ENCODE measurements at regions not wholly inside any gene's neighbourhood (a gene's known extent, or its start where the extent isn't known, plus 50 kb on each side); places are given as distances from the start of the nearest gene placed in this dataset.

DNA sequence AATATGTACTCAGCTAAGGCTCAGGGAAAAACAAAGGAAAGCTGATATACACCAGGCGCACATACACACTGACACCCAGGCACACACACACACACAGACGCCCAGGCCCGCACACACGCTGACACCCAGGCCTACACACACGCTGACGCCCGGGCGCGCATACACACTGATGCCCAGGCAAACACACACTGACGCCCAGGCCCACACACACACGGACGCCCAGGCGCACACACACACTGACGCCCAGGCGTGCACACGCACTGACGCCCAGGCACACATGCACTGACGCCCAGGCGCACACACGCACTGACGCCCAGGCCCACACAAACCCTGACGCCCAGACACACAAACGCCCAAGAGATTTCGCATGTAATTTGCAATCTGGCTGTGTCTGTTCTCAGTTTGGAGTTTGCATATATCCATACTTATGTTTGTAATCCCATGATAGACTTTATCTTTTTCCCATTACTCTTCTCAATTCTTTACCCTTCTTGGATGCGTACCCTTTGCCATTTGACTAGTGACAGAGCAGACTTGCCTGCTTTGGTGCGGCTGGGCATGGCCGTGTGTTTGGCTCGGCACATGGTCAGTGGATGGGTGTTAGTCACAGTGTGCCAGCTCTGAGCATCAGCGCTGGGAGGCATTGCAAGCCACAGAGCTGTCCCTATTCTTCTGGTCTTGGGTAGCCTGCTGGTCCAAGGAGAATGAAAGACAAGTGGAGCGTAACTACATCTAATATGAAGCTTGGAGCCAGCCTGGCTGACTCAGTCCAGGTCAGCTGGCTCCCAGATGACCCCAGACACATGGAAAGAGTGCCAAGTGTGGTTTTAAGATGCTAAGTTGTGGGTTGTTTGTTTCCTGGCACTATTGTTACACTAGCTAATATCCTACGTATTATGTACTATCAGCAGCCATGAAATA, 632.4 kb upstream of the ZFP42 start:
- no peak for TF ChIP-seq CEBPB (IDR thresholded peaks at IDR 0.05)
- TF ChIP-seq USF1 (IDR thresholded peaks at IDR 0.05): no peak
- no peak for TF ChIP-seq RAD21 (IDR thresholded peaks at IDR 0.05; ENCODE audit: low read depth)
- no peak for TF ChIP-seq CREB1 (IDR thresholded peaks at IDR 0.05; ENCODE audit: low read depth)
- no peak for TF ChIP-seq TEAD4 (IDR thresholded peaks at IDR 0.05)
- TF ChIP-seq REST (IDR thresholded peaks at IDR 0.05; ENCODE audit: low read depth): no peak
- no peak for TF ChIP-seq FOXM1 (IDR thresholded peaks at IDR 0.05; ENCODE audit: borderline replicate concordance, low read depth)
- no peak for TF ChIP-seq NFIC (IDR thresholded peaks at IDR 0.05)
- TF ChIP-seq EGR1 (IDR thresholded peaks at IDR 0.05): no peak
- TF ChIP-seq ZBTB7A (IDR thresholded peaks at IDR 0.05; ENCODE audit: low read depth): no peak
- no peak for TF ChIP-seq MAX (IDR thresholded peaks at IDR 0.05)
- TF ChIP-seq TAF1 (IDR thresholded peaks at IDR 0.05; ENCODE audit: low read depth): no peak
- TF ChIP-seq EP300 (IDR thresholded peaks at IDR 0.05; ENCODE audit: borderline replicate concordance): no peak
- TF ChIP-seq TCF12 (IDR thresholded peaks at IDR 0.05; ENCODE audit: low read depth): no peak
- no peak for TF ChIP-seq YY1 (IDR thresholded peaks at IDR 0.05; ENCODE audit: low read depth)

- TF ChIP-seq CEBPB (IDR thresholded peaks at IDR 0.05) (no peak), EGR1 (IDR thresholded peaks at IDR 0.05) (no peak), RAD21 (IDR thresholded peaks at IDR 0.05; ENCODE audit: low read depth) (no peak), USF1 (IDR thresholded peaks at IDR 0.05) (no peak), MAX (IDR thresholded peaks at IDR 0.05) (no peak)
Observed at GRCh38 chr4:187364401-187364800, 631.2 kb upstream of the ZFP42 start.

DNA sequence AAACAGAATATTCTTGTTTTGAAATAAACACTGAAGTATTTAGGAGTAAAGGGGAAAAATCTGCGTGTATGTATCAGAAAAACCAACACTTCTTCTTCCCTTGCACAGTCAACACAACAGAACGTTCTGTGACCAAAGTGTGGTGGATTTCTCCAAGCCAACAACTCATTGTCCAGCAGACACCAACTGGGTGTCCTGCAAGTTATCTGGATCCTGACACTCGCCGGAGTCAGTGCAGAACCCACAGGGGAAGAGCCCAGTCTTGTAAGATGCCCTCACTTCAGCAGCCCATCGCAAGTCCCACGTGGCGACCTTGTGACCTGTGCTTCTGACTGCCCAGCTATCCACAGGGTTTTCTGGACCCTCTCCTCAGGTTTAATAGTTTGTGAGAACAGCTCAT, 630.7 kb upstream of the ZFP42 start:
- TF ChIP-seq NFIC (IDR thresholded peaks at IDR 0.05): no peak
- no peak for TF ChIP-seq REST (IDR thresholded peaks at IDR 0.05; ENCODE audit: low read depth)
- no peak for TF ChIP-seq USF1 (IDR thresholded peaks at IDR 0.05)
- no peak for TF ChIP-seq MAX (IDR thresholded peaks at IDR 0.05)

DNA sequence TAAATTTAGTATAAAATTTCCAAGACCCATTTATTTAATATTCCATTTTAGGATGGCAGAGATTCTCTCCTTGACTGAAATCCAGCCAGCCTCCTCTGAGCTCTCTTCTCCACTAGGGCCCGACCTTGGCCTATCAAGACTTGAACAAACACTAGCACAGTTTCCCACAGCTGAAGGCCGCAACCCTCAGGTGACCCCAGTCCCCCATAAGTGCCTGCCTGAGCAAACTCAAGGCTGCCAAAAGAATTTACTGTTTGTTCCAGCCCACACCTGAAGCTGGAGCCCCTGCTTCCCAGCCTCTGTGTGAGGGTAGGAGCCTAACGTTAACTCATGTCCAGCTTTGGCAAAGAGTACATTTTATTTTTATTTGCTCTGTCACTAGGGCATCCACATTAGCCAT, 629.0 kb upstream of the ZFP42 start:
- TF ChIP-seq NFIC (IDR thresholded peaks at IDR 0.05): no peak
- TF ChIP-seq TAF1 (IDR thresholded peaks at IDR 0.05; ENCODE audit: low read depth): no peak
- TF ChIP-seq YY1 (IDR thresholded peaks at IDR 0.05; ENCODE audit: low read depth): no peak
- no peak for TF ChIP-seq CREB1 (IDR thresholded peaks at IDR 0.05; ENCODE audit: low read depth)
- TF ChIP-seq ZBTB7A (IDR thresholded peaks at IDR 0.05; ENCODE audit: low read depth): no peak
- TF ChIP-seq TEAD4 (IDR thresholded peaks at IDR 0.05): no peak
- no peak for TF ChIP-seq EGR1 (IDR thresholded peaks at IDR 0.05)
- TF ChIP-seq USF1 (IDR thresholded peaks at IDR 0.05): no peak
- no peak for TF ChIP-seq CEBPB (IDR thresholded peaks at IDR 0.05)

DNA sequence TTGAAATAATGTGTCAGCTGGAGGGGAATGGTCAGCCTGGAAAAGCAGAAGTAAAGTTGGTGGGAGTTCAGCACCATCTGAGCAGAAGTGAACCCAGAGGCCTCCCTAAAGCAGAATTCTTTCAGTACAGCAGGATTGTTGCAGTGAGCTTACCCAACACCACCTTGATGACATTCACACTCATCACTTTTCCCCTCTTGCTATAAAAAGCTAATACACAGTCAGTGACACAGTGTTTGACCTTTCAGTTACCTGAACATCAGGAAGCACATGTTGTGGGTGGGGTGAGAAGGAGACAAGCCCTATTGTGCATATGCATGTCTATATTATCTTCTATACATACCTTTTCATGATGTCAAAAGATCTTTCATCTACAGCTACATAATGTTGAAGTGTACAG, 624.7 kb upstream of the ZFP42 start:
- TF ChIP-seq NFIC (IDR thresholded peaks at IDR 0.05): no peak
- TF ChIP-seq CEBPB (IDR thresholded peaks at IDR 0.05): no peak
- TF ChIP-seq EP300 (IDR thresholded peaks at IDR 0.05; ENCODE audit: borderline replicate concordance): no peak
- no peak for TF ChIP-seq TEAD4 (IDR thresholded peaks at IDR 0.05)
- no peak for TF ChIP-seq EGR1 (IDR thresholded peaks at IDR 0.05)
- no peak for TF ChIP-seq FOXM1 (IDR thresholded peaks at IDR 0.05; ENCODE audit: borderline replicate concordance, low read depth)
- TF ChIP-seq RAD21 (IDR thresholded peaks at IDR 0.05; ENCODE audit: low read depth): no peak

All from Ishikawa (cell line).